ENCODE measurements at regions not wholly inside any gene's neighbourhood (a gene's known extent, or its start where the extent isn't known, plus 50 kb on each side); places are given as distances from the start of the nearest gene placed in this dataset.

- ChIA-PET CTCF (interaction anchor here (0.9 to 4.2 kb wide), 3 partner anchors 15 to 18 kb away, joined by 3 to 15 read pairs (median 3); no protein-coding TSS in a partner anchor), POLR2A (interaction anchor here (0.5 kb wide), 1 partner anchor 85 kb away, joined by 6 read pairs; no protein-coding TSS in a partner anchor)
- Histone ChIP-seq H3K4me3 (ENCODE audit: control insufficient read depth in 1 of 7, extremely low read depth in 1 of 7, insufficient read depth in 4 of 7, low read depth in 2 of 7, low read length in 6 of 7) (no peak overlapping the region), H3K4me1 (ENCODE audit: control extremely low read depth in 1 of 4, control insufficient read depth in 4 of 4, insufficient read depth in 4 of 4, low read length in 3 of 4) (peaks cover 0 to 4% (median under 1%) of the 10 kb centered on the region in 4 experiments), H3K36me3 (ENCODE audit: control insufficient read depth in 4 of 4, insufficient read depth in 4 of 4, low read length in 3 of 4) (no peaks in the 10 kb centered on the region), H3K27me3 (replicated peaks in 2 of 5; ENCODE audit: control insufficient read depth in 4 of 5, insufficient read depth in 5 of 5, low read length in 4 of 5) (no peaks in the 10 kb centered on the region), H3K27ac (ENCODE audit: insufficient read depth in 1 of 2, low read depth in 1 of 2, low read length in 2 of 2, poor library complexity in 1 of 2, severe bottlenecking in 2 of 2) (no peak overlapping the region), H3K9me3 (ENCODE audit: control extremely low read depth in 1 of 5, control insufficient read depth in 4 of 5, insufficient read depth in 2 of 5, low read depth in 1 of 5, low read length in 4 of 5) (no peaks in the 10 kb centered on the region)
- WGBS (ENCODE audit: insufficient coverage): 72% methylated on average over 2 of the region's 2 CpGs
- no peak for DNase-seq
Measured at GRCh38 chr14:65304963-65305362, 107.6 kb upstream of the FUT8 start.

- POLR2A ChIA-PET: no interaction called here
- CTCF ChIA-PET: interaction anchor here (4.2 kb wide), 1 partner anchor 11 kb away, joined by 15 read pairs; no protein-coding TSS in a partner anchor
- H3K4me3 ChIP-seq (ENCODE audit: control insufficient read depth in 1 of 7, extremely low read depth in 1 of 7, insufficient read depth in 4 of 7, low read depth in 2 of 7, low read length in 6 of 7): no peak overlapping the region
Measured at GRCh38 chr14:65308536-65308935, 104.0 kb upstream of the FUT8 start.

GRCh38 chr14:65310568-65310967 lies 102.0 kb upstream of the FUT8 start:
- Histone ChIP-seq H3K4me1 (ENCODE audit: control extremely low read depth in 1 of 4, control insufficient read depth in 4 of 4, insufficient read depth in 4 of 4, low read length in 3 of 4) (no peaks in the 10 kb centered on the region), H3K4me3 (ENCODE audit: control insufficient read depth in 1 of 7, extremely low read depth in 1 of 7, insufficient read depth in 4 of 7, low read depth in 2 of 7, low read length in 6 of 7) (no peak overlapping the region), H3K9me3 (ENCODE audit: control extremely low read depth in 1 of 5, control insufficient read depth in 4 of 5, insufficient read depth in 2 of 5, low read depth in 1 of 5, low read length in 4 of 5) (no peaks in the 10 kb centered on the region), H3K27me3 (replicated peaks in 2 of 5; ENCODE audit: control insufficient read depth in 4 of 5, insufficient read depth in 5 of 5, low read length in 4 of 5) (no peaks in the 10 kb centered on the region), H3K36me3 (ENCODE audit: control insufficient read depth in 4 of 4, insufficient read depth in 4 of 4, low read length in 3 of 4) (no peaks in the 10 kb centered on the region), H3K27ac (ENCODE audit: insufficient read depth in 1 of 2, low read depth in 1 of 2, low read length in 2 of 2, poor library complexity in 1 of 2, severe bottlenecking in 2 of 2) (no peak overlapping the region)
- ChIA-PET CTCF (interaction anchor here (0.9 to 1.3 kb wide), 3 partner anchors 10 to 100 kb away, joined by 3 to 4 read pairs (median 3); no protein-coding TSS in a partner anchor), POLR2A (no interaction called here)
- no CpG with 5 or more reads among the region's 2 CpGs for WGBS (ENCODE audit: insufficient coverage)
- no peak for DNase-seq

More at GRCh38 chr14:65308536-65308935, 104.0 kb upstream of the FUT8 start:
- DNase-seq: no peak
- H3K4me1 ChIP-seq (ENCODE audit: control extremely low read depth in 1 of 4, control insufficient read depth in 4 of 4, insufficient read depth in 4 of 4, low read length in 3 of 4): no peaks in the 10 kb centered on the region
- H3K9me3 ChIP-seq (ENCODE audit: control extremely low read depth in 1 of 5, control insufficient read depth in 4 of 5, insufficient read depth in 2 of 5, low read depth in 1 of 5, low read length in 4 of 5): no peaks in the 10 kb centered on the region
- no peaks in the 10 kb centered on the region for H3K27me3 ChIP-seq (replicated peaks in 2 of 5; ENCODE audit: control insufficient read depth in 4 of 5, insufficient read depth in 5 of 5, low read length in 4 of 5)
- H3K36me3 ChIP-seq (ENCODE audit: control insufficient read depth in 4 of 4, insufficient read depth in 4 of 4, low read length in 3 of 4): no peaks in the 10 kb centered on the region
- no peak overlapping the region for H3K27ac ChIP-seq (ENCODE audit: insufficient read depth in 1 of 2, low read depth in 1 of 2, low read length in 2 of 2, poor library complexity in 1 of 2, severe bottlenecking in 2 of 2)

- no peaks in the 10 kb centered on the region for H3K36me3 ChIP-seq (ENCODE audit: control insufficient read depth in 4 of 4, insufficient read depth in 4 of 4, low read length in 3 of 4)
Measured at GRCh38 chr14:65312859-65313258, 99.7 kb upstream of the FUT8 start.

GRCh38 chr14:65318636-65319506 lies 93.7 kb upstream of the FUT8 start:
- H3K27me3 ChIP-seq (replicated peaks in 2 of 5; ENCODE audit: control insufficient read depth in 4 of 5, insufficient read depth in 5 of 5, low read length in 4 of 5): no peaks in the 10 kb centered on the region
- DNase-seq: peak in 1 of 3 donors; percentile 23
- WGBS (ENCODE audit: insufficient coverage): 94% methylated on average over 6 of the region's 7 CpGs
- H3K4me1 ChIP-seq (ENCODE audit: control extremely low read depth in 1 of 4, control insufficient read depth in 4 of 4, insufficient read depth in 4 of 4, low read length in 3 of 4): peaks cover 0 to 20% (median 5%) of the 10 kb centered on the region in 4 experiments
- peaks cover 0 to 5% (median 0%) of the 10 kb centered on the region in 5 experiments for H3K9me3 ChIP-seq (ENCODE audit: control extremely low read depth in 1 of 5, control insufficient read depth in 4 of 5, insufficient read depth in 2 of 5, low read depth in 1 of 5, low read length in 4 of 5)
- ChIA-PET POLR2A (no interaction called here), CTCF (interaction anchor here (0.7 to 3.6 kb wide), 6 partner anchors 11 to 645 kb away, joined by 3 to 15 read pairs (median 4); no protein-coding TSS in a partner anchor)
- no peaks in the 10 kb centered on the region for H3K36me3 ChIP-seq (ENCODE audit: control insufficient read depth in 4 of 4, insufficient read depth in 4 of 4, low read length in 3 of 4)
- H3K27ac ChIP-seq (ENCODE audit: insufficient read depth in 1 of 2, low read depth in 1 of 2, low read length in 2 of 2, poor library complexity in 1 of 2, severe bottlenecking in 2 of 2): no peak overlapping the region
- no peak overlapping the region for H3K4me3 ChIP-seq (ENCODE audit: control insufficient read depth in 1 of 7, extremely low read depth in 1 of 7, insufficient read depth in 4 of 7, low read depth in 2 of 7, low read length in 6 of 7)

More at GRCh38 chr14:65312859-65313258, 99.7 kb upstream of the FUT8 start:
- Histone ChIP-seq H3K4me3 (ENCODE audit: control insufficient read depth in 1 of 7, extremely low read depth in 1 of 7, insufficient read depth in 4 of 7, low read depth in 2 of 7, low read length in 6 of 7) (no peak overlapping the region), H3K27ac (ENCODE audit: insufficient read depth in 1 of 2, low read depth in 1 of 2, low read length in 2 of 2, poor library complexity in 1 of 2, severe bottlenecking in 2 of 2) (no peak overlapping the region), H3K4me1 (ENCODE audit: control extremely low read depth in 1 of 4, control insufficient read depth in 4 of 4, insufficient read depth in 4 of 4, low read length in 3 of 4) (no peaks in the 10 kb centered on the region), H3K27me3 (replicated peaks in 2 of 5; ENCODE audit: control insufficient read depth in 4 of 5, insufficient read depth in 5 of 5, low read length in 4 of 5) (no peaks in the 10 kb centered on the region), H3K9me3 (ENCODE audit: control extremely low read depth in 1 of 5, control insufficient read depth in 4 of 5, insufficient read depth in 2 of 5, low read depth in 1 of 5, low read length in 4 of 5) (peaks cover 0 to 5% (median 0%) of the 10 kb centered on the region in 5 experiments)
- ChIA-PET POLR2A (no interaction called here), CTCF (no interaction called here)
- WGBS (ENCODE audit: insufficient coverage): 100% methylated on average over 3 of the region's 6 CpGs
- no peak for DNase-seq

- no peak overlapping the region for H3K4me3 ChIP-seq (ENCODE audit: control insufficient read depth in 1 of 7, extremely low read depth in 1 of 7, insufficient read depth in 4 of 7, low read depth in 2 of 7, low read length in 6 of 7)
- H3K9me3 ChIP-seq (ENCODE audit: control extremely low read depth in 1 of 5, control insufficient read depth in 4 of 5, insufficient read depth in 2 of 5, low read depth in 1 of 5, low read length in 4 of 5): peaks cover 0 to 5% (median 0%) of the 10 kb centered on the region in 5 experiments
- no peak overlapping the region for H3K27ac ChIP-seq (ENCODE audit: insufficient read depth in 1 of 2, low read depth in 1 of 2, low read length in 2 of 2, poor library complexity in 1 of 2, severe bottlenecking in 2 of 2)
- 95% methylated on average over 2 of the region's 2 CpGs for WGBS (ENCODE audit: insufficient coverage)
- H3K27me3 ChIP-seq (replicated peaks in 2 of 5; ENCODE audit: control insufficient read depth in 4 of 5, insufficient read depth in 5 of 5, low read length in 4 of 5): no peaks in the 10 kb centered on the region
- H3K36me3 ChIP-seq (ENCODE audit: control insufficient read depth in 4 of 4, insufficient read depth in 4 of 4, low read length in 3 of 4): no peaks in the 10 kb centered on the region
- ChIA-PET POLR2A (no interaction called here), CTCF (interaction anchor here (1.1 to 3.6 kb wide), 5 partner anchors 12 to 20 kb away, joined by 3 to 15 read pairs (median 4); no protein-coding TSS in a partner anchor)
- H3K4me1 ChIP-seq (ENCODE audit: control extremely low read depth in 1 of 4, control insufficient read depth in 4 of 4, insufficient read depth in 4 of 4, low read length in 3 of 4): peaks cover 0 to 20% (median 5%) of the 10 kb centered on the region in 4 experiments
- DNase-seq: no peak
Measured at GRCh38 chr14:65320661-65321308, 91.7 kb upstream of the FUT8 start.
